ENCODE measurements at regions not wholly inside any gene's neighbourhood (a gene's known extent, or its start where the extent isn't known, plus 50 kb on each side); places are given as distances from the start of the nearest gene placed in this dataset.

- TF ChIP-seq, protein P1, sequence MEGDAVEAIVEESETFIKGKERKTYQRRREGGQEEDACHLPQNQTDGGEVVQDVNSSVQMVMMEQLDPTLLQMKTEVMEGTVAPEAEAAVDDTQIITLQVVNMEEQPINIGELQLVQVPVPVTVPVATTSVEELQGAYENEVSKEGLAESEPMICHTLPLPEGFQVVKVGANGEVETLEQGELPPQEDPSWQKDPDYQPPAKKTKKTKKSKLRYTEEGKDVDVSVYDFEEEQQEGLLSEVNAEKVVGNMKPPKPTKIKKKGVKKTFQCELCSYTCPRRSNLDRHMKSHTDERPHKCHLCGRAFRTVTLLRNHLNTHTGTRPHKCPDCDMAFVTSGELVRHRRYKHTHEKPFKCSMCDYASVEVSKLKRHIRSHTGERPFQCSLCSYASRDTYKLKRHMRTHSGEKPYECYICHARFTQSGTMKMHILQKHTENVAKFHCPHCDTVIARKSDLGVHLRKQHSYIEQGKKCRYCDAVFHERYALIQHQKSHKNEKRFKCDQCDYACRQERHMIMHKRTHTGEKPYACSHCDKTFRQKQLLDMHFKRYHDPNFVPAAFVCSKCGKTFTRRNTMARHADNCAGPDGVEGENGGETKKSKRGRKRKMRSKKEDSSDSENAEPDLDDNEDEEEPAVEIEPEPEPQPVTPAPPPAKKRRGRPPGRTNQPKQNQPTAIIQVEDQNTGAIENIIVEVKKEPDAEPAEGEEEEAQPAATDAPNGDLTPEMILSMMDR (IDR thresholded peaks at IDR 0.05), result no peak
- TF ChIP-seq POLR2A (IDR thresholded peaks at IDR 0.05), result no peak
Measured at GRCh38 chr5:167247816-167248215, 1043.6 kb upstream of the WWC1 start.

Data from thyroid gland (tissue), 4 donors.